Activated T-helper 2 cell treated with anti-CD3 and anti-CD28 coated beads, Interferon-gamma antibody, Interleukin-2, Interleukin-4, amounts not matched to agents 10 μg/mL and 5 μg/mL and 100 μg/mL, durations not matched to agents 14 hours and 24 hours and 36 hours (primary cell): ENCODE measurements at regions not wholly inside any gene's neighbourhood (a gene's known extent, or its start where the extent isn't known, plus 50 kb on each side); places are given as distances from the start of the nearest gene placed in this dataset.

Experiments
- DNase-seq: peaks from one replicate; pipeline ENCODE4 v3.0.0; 2021; ENCODE audit warnings: low spot score
- H3K27ac Mint-ChIP-seq: one replicate; pipeline ENCODE4 v1.8.0; 2021; ENCODE audit warnings: mixed read lengths
- H3K27me3 Mint-ChIP-seq: one replicate; pipeline ENCODE4 v1.8.0; 2021; ENCODE audit warnings: low read depth, mixed read lengths
- H3K36me3 Mint-ChIP-seq: one replicate; pipeline ENCODE4 v1.8.0; 2021; ENCODE audit warnings: low read depth, mixed read lengths
- H3K4me1 Mint-ChIP-seq: one replicate; pipeline ENCODE4 v1.8.0; 2021; ENCODE audit warnings: low read depth, mixed read lengths
- H3K4me3 Mint-ChIP-seq: one replicate; pipeline ENCODE4 v1.8.0; 2021; ENCODE audit warnings: low read depth, mild to moderate bottlenecking, moderate library complexity, mixed read lengths
- H3K9me3 Mint-ChIP-seq: one replicate; pipeline ENCODE4 v1.8.0; 2021; ENCODE audit warnings: mixed read lengths
- intact Hi-C: fragments of 100-400 bp; cut with micrococcal nuclease; formaldehyde crosslinking; loops from one replicate; pipeline ENCODE4 v1.15.1; 2023

DNA sequence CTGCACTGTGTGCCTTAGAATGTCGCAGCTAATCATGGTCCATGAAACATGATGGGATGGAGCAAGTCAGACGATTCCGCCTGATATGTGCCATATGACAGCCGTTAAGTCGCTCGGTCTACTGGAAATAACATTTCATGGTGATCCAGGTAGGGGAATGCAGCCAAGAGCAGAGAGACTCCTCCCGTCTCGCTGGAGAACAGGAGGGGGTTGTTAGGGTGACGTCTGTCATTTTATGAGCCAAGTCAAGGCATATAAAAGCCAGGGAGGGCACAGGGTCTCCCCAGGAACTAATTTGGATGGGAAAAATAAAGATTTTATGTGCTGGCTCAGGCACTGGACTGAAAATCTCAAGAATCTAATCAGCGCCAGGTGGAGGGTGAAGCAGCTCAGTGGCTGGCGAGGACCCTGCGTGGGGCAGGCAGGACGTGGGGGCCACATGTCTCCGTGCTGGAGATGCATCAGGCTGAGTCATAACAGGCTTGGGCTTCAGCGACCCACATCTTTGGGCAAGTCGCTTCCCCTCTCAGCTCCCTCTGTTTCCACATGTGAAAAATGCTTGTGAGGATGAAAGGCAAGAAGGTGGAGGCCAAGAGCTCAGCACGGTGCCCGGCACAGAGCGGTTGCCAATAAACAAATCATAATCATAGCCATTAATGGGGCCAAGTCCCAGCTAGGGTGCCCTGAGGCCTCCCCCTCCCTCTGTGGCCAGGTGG is 234.6 kb downstream of the ANKRD60 start:
- intact Hi-C loops = no loop called here
- Mint-ChIP-seq H3K36me3 (no peaks in the 10 kb centered on the region), H3K9me3 (no peaks in the 10 kb centered on the region), H3K27ac (no peak overlapping the region), H3K27me3 (peaks cover 14% of the 10 kb centered on the region), H3K4me1 (no peaks in the 10 kb centered on the region), H3K4me3 (no peak overlapping the region)
- DNase-seq = no peak

DNA sequence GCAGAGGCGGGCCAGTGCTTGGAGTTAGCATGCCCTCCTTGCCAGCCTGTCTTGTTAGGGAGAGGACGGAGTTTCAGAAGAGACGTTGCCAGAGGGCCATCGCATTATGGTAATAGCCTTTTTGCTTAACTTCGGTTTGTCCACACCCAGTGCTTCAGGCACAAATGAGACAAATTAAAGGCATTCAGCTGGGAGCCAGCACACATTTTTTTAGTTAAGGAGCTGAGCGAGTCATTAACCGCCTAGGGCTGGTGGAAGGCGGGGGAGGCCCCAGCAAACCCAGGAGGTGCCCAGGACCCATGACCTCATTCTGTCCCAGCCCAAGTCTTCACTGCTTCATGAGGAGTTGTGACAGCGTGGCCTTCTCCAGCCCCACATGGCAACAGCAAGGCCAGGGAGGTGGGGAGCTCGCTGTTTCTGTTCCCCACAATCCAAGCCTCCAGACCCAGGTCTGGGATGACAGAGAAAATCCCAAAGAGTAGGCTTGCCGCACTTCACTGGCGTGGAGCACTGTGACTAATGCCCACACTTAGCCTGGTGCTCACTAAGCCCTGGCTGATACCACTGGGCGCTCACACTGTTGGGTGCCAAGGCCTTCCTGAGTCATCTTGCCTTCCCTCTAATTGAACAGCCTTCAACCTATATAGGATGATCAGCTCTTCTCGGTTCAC is 237.1 kb downstream of the ANKRD60 start:
- no peak overlapping the region for H3K27ac Mint-ChIP-seq
- H3K36me3 Mint-ChIP-seq = no peaks in the 10 kb centered on the region
- intact Hi-C loops = no loop called here
- H3K4me3 Mint-ChIP-seq = no peak overlapping the region
- no peaks in the 10 kb centered on the region for H3K9me3 Mint-ChIP-seq
- no peak for DNase-seq
- H3K4me1 Mint-ChIP-seq = no peaks in the 10 kb centered on the region
- no peaks in the 10 kb centered on the region for H3K27me3 Mint-ChIP-seq

DNA sequence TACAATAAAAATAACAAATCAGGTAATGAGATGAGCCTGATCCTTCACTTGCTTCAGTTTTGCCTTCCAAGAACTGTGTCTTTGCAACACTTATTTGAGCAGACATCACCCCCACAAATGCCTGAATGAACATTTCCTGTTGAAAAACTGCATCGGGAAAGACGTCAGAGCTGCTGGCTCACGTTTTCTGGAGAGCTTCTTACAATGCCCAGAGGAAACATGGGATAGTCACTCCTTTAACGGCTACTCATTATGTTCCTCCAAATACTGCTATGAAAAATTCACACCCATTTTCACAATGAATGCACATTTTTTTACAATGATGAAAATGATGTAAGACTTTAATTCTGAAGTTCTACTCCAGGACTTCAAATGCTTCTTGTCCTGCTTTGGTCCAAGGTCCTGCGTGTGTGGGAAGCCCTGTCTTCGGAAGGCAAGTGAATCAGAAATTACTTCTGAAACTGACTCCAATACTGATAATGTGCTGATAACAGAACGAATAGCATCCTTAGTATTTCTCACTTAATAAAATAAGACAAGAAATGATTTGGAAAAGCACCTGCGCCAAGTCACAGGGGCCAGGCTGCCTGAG is 238.0 kb downstream of the ANKRD60 start:
- Mint-ChIP-seq H3K27ac (no peak overlapping the region), H3K4me1 (no peaks in the 10 kb centered on the region), H3K9me3 (no peaks in the 10 kb centered on the region), H3K36me3 (no peaks in the 10 kb centered on the region), H3K27me3 (no peaks in the 10 kb centered on the region), H3K4me3 (no peak overlapping the region)
- no peak for DNase-seq
- intact Hi-C loops = no loop called here

DNA sequence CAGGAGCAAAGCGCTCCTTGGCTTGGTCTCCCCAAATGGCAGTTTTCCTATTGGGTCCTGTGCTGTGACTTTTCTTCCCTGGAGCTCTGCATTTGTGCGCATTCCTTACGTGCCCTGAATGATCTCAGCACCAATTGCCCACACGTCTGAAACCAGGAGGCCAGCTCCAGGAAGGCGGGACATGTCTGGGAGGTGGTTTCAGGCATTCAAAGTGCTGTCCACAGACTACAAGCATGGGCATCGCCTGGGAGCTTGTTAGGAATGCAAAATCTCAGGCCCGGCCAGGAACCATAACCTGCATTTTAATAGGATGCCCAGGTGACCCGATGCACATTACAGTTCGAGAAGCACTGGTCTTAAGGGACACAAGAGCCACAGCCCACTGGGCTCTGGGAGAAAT is 239.6 kb downstream of the ANKRD60 start:
- no peak for DNase-seq
- no peaks in the 10 kb centered on the region for H3K36me3 Mint-ChIP-seq
- no peak overlapping the region for H3K27ac Mint-ChIP-seq
- no peaks in the 10 kb centered on the region for H3K4me1 Mint-ChIP-seq
- H3K9me3 Mint-ChIP-seq = no peaks in the 10 kb centered on the region
- intact Hi-C loops = no loop called here
- no peaks in the 10 kb centered on the region for H3K27me3 Mint-ChIP-seq
- no peak overlapping the region for H3K4me3 Mint-ChIP-seq

DNA sequence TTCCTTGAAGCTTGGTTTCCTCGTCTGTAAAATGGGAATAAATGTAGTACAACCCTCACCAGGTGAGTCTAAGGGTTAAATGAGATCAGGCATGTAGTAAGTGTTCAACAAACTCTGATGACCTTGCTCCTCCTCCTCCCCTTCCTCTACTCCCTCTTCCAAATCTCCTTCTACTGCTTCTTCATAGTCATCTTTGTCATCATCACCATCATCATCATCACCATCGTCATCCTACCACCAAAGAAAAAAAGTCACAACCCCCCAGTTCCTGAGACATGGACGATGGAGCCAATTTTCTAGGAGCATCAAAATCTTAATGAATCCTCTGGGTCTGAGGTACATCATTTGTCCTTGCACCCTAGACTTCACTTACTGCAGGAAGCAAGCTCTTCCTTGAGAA is 240.0 kb downstream of the ANKRD60 start:
- intact Hi-C loops = no loop called here
- Mint-ChIP-seq H3K4me3 (no peak overlapping the region), H3K36me3 (no peaks in the 10 kb centered on the region), H3K9me3 (no peaks in the 10 kb centered on the region), H3K27ac (no peak overlapping the region), H3K27me3 (no peaks in the 10 kb centered on the region), H3K4me1 (no peaks in the 10 kb centered on the region)
- no peak for DNase-seq

DNA sequence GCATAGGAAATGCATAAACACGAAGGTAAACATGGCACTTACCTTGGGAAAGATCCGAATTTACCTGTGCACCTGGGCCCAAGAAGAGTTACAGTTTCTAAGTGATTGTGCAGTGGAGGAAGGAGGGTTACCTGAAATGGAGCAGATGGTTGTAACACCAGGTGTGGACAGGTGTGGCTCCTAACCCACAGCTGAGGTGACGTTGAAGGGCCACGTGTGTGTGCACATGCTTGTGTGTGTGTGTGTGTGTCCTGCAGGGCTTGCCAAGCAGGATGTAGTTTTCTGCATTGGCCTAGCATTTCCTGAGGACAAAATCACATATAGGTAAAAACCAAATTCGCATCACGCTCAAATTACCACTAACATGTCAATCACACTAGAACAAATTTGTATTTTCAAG is 240.8 kb downstream of the ANKRD60 start:
- Mint-ChIP-seq H3K9me3 (no peaks in the 10 kb centered on the region), H3K4me3 (no peak overlapping the region), H3K27me3 (no peaks in the 10 kb centered on the region), H3K27ac (no peak overlapping the region), H3K4me1 (no peaks in the 10 kb centered on the region), H3K36me3 (no peaks in the 10 kb centered on the region)
- DNase-seq = no peak
- intact Hi-C loops = no loop called here

DNA sequence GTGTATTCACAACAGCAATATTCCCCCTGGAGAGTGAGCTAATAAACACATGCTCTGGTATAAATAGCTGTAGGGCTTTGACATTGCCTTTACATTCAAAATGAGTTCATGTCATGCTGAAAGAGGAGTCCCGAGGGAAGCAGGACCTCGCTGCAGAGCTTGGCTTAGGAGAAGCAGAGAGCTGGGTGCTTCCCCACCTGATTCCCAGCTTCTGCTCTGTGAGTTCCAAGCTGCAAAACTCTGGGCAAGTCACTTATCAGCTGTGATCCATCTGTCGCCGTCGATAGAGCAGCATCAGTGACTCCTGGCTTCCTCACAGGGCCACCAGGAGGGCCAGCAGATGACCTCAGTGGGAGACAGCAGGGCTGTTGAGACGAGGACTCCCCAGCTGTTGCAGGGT is 241.8 kb downstream of the ANKRD60 start:
- Mint-ChIP-seq H3K36me3 (no peaks in the 10 kb centered on the region), H3K27me3 (no peaks in the 10 kb centered on the region), H3K4me3 (no peak overlapping the region), H3K4me1 (no peaks in the 10 kb centered on the region), H3K9me3 (no peaks in the 10 kb centered on the region), H3K27ac (no peak overlapping the region)
- intact Hi-C loops = no loop called here
- no peak for DNase-seq

DNA sequence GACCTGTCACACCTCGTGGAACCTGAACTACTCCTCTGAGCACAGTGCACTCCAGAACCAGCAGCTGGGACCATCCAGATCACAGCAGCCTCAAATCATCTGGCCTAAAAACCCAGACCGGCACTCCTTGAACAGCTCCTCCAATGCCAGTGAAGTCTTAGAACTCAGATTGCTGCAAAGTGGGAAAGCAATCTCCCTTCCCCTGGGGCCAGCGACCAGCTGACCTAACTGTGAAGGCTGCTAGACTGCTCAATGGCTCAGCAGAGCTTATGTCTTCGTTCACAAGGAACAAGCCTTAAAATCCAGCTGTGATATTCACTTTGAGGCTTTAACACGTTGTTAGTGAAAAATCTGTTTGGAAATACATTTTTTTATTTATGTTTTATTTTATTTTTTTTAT is 243.2 kb downstream of the ANKRD60 start:
- Mint-ChIP-seq H3K9me3 (no peaks in the 10 kb centered on the region), H3K4me1 (no peaks in the 10 kb centered on the region), H3K27ac (no peak overlapping the region), H3K4me3 (no peak overlapping the region), H3K36me3 (no peaks in the 10 kb centered on the region), H3K27me3 (no peaks in the 10 kb centered on the region)
- no peak for DNase-seq
- intact Hi-C loops = no loop called here

DNA sequence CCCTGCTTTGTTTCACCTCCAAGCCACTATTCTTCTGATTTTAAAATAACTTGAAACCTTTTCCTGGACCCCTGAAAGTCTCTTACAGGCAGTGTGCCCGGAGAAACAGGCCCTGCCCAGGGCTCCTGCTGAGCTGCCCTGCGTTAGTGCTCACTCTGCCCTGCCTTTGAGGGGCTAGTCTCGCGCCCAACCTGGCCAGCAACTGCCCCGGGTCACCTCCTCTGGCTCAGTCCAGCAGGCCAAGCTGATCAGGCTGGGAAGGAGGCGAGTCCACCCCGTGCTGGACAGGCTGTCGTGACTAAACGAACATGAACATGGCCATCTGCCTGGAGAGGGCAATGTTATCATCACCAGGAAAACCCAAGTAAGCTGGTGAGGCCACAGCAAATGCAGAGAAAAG is 245.4 kb downstream of the ANKRD60 start:
- Mint-ChIP-seq H3K4me1 (no peaks in the 10 kb centered on the region), H3K27ac (no peak overlapping the region), H3K4me3 (no peak overlapping the region), H3K9me3 (no peaks in the 10 kb centered on the region), H3K27me3 (no peaks in the 10 kb centered on the region), H3K36me3 (no peaks in the 10 kb centered on the region)
- no peak for DNase-seq
- intact Hi-C loops = no loop called here

DNA sequence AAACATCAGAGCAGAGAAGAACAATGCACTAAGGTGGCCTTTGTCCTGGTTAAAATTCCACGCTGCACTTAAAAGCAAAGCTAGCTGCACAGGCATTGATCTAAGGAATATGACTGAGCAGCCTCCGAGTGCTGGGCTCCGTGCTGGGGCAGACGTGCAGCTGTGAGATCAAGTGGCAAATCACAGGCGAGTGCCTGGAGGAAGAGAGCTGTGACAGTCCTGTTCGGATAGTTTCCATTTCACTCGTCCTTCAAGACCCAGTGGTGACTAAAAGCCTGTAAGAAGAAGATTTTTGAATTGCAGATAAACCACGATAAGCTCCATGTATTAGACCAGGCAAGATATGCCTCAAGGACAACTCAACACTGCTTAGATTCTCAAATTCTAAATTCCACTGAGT is 247.9 kb downstream of the ANKRD60 start:
- no peak overlapping the region for H3K4me3 Mint-ChIP-seq
- no peaks in the 10 kb centered on the region for H3K4me1 Mint-ChIP-seq
- H3K27me3 Mint-ChIP-seq = no peaks in the 10 kb centered on the region
- intact Hi-C loops = no loop called here
- DNase-seq = no peak
- no peaks in the 10 kb centered on the region for H3K36me3 Mint-ChIP-seq
- H3K27ac Mint-ChIP-seq = no peak overlapping the region
- H3K9me3 Mint-ChIP-seq = no peaks in the 10 kb centered on the region

DNA sequence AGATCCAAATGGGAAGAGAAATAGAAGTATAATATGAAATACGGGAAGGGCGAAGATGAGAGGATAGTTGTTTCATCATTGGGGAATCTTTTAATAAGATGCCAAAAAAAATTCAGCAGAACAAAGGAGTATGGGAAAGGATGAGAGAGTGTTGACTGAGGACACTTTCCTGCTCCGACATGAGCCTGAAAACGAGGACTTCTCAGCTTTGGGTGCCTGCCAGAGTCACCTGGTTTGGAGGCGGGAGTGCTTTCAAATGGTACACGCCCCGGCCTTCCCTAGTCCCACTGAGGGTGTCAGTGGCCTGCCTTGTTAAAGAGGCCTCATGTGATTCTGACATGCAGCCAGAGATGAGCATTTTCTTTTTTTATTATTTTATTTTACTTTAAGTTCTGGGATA is 250.9 kb downstream of the ANKRD60 start:
- H3K9me3 Mint-ChIP-seq = peaks cover 7% of the 10 kb centered on the region
- no peaks in the 10 kb centered on the region for H3K27me3 Mint-ChIP-seq
- H3K27ac Mint-ChIP-seq = no peak overlapping the region
- no peaks in the 10 kb centered on the region for H3K4me1 Mint-ChIP-seq
- intact Hi-C loops = no loop called here
- no peak for DNase-seq
- H3K36me3 Mint-ChIP-seq = no peaks in the 10 kb centered on the region
- no peak overlapping the region for H3K4me3 Mint-ChIP-seq

DNA sequence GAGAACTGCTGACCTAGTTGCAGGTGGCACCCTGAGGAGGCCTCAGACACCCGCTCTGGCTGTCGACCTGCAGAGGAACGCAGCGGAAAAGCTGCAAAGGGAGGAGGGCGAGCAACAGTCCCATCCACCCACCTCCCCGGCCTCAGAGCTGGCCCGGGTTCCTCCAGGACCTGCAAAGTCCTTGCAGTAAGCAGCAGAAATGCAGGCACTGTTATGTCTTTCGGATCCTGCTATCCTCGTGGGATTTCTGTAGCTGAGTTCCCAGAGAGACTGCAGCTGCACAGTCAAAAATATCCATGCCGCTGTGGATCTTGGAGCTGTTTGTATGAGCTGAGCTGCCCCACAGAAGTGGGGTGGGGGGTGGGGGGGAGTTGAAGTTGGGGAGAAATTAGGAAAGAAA is 251.3 kb downstream of the ANKRD60 start:
- Mint-ChIP-seq H3K4me1 (no peaks in the 10 kb centered on the region), H3K9me3 (peaks cover 7% of the 10 kb centered on the region), H3K4me3 (no peak overlapping the region), H3K36me3 (no peaks in the 10 kb centered on the region), H3K27ac (no peak overlapping the region), H3K27me3 (no peaks in the 10 kb centered on the region)
- intact Hi-C loops = no loop called here
- no peak for DNase-seq

DNA sequence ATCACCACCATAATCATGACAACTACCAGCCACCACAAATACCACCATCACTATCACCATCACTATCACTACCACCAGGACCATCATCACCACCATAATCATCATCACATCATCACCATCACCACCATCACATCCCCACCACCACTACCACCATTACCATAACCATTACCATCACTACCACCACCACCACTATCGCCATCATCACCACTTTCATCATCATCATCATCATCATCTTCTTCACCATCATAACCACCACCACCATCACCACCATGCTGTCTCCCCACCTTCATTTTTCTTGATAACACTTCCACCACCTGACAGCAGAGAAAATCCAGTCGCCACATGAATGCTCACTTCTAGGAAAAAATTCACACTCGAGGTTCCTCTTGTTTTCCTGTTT is 253.6 kb downstream of the ANKRD60 start:
- no peaks in the 10 kb centered on the region for H3K27me3 Mint-ChIP-seq
- H3K9me3 Mint-ChIP-seq = peaks cover 7% of the 10 kb centered on the region
- no peak for DNase-seq
- no peak overlapping the region for H3K27ac Mint-ChIP-seq
- no peak overlapping the region for H3K4me3 Mint-ChIP-seq
- H3K4me1 Mint-ChIP-seq = no peaks in the 10 kb centered on the region
- H3K36me3 Mint-ChIP-seq = no peaks in the 10 kb centered on the region
- intact Hi-C loops = no loop called here
